Gastroesophageal sphincter (tissue), 4 donors: ENCODE measurements at regions not wholly inside any gene's neighbourhood (a gene's known extent, or its start where the extent isn't known, plus 50 kb on each side); places are given as distances from the start of the nearest gene placed in this dataset.

ENCODE experiments used
- ATAC-seq: fragments of 150-250 bp; one replicate; pipeline ENCODE4 v1.9.1; 2016; ENCODE audit warnings: mild to moderate bottlenecking, moderate library complexity
- H3K27ac ChIP-seq, 4 donors: fragments of 200-600 bp; sonication (generic) in 3 of 4; 1 replicate in 3 of 4; 2 replicates in 1 of 4; pipeline ENCODE4 v1.5.1; 2016 to 2019
- H3K27me3 ChIP-seq: fragments of 200-600 bp; sonication (generic); one replicate; pipeline ENCODE4 v1.5.1; 2019
- H3K36me3 ChIP-seq, 2 donors: fragments of 200-600 bp; sonication (generic); one replicate each; pipeline ENCODE4 v1.5.1; 2019; ENCODE audit warnings: control low read depth in 1 of 2
- H3K4me1 ChIP-seq, 3 donors: fragments of 200-600 bp; sonication (generic); 1 replicate in 2 of 3; 2 replicates in 1 of 3; pipeline ENCODE4 v1.5.1; 2016 to 2019; ENCODE audit warnings: control low read depth in 2 of 3
- H3K4me3 ChIP-seq, 2 donors: fragments of 200-600 bp; sonication (generic); one replicate each; pipeline ENCODE4 v1.5.1; 2019; ENCODE audit warnings: mild to moderate bottlenecking in 1 of 2, moderate library complexity in 1 of 2
- H3K9me3 ChIP-seq, 3 donors: fragments of 200-600 bp; sonication (generic); one replicate each; pipeline ENCODE4 v1.5.1; 2017 to 2019; ENCODE audit warnings: control low read depth in 2 of 3
- CTCF ChIP-seq, 4 experiments: fragments of 200-600 bp in 2 of 4; fragments of 450-650 bp in 2 of 4; sonication (generic) in 1 of 4; IDR thresholded peaks; one replicate each; pipeline ENCODE4 v1.5.1; 2017 to 2019; ENCODE audit warnings: antibody characterized with exemption in 4 of 4, mild to moderate bottlenecking in 2 of 4, moderate library complexity in 2 of 4
- EP300 ChIP-seq: sonication (generic); formaldehyde crosslinking; IDR thresholded peaks from one replicate; pipeline ENCODE4 v1.6.1; 2017; ENCODE audit warnings: antibody characterized with exemption, mild to moderate bottlenecking
- POLR2A ChIP-seq, 2 donors: fragments of 450-650 bp; IDR thresholded peaks; one replicate each; pipeline ENCODE4 v1.6.1; 2017; ENCODE audit warnings: antibody characterized with exemption in 2 of 2, mild to moderate bottlenecking in 2 of 2, moderate library complexity in 1 of 2
- POLR2AphosphoS5 ChIP-seq: sonication (generic); formaldehyde crosslinking; IDR thresholded peaks from one replicate; pipeline ENCODE4 v1.6.1; 2017; ENCODE audit warnings: antibody characterized with exemption
- WGBS, 2 donors: methylation state at CpG; one replicate each; pipeline ENCODE4 v1.1.5; 2018; ENCODE audit warnings: low coverage in 1 of 2; 5-methylcytosine and 5-hydroxymethylcytosine counted together

GRCh38 chr7:51457079-51457478 is 140.5 kb upstream of the COBL start:
- Histone ChIP-seq H3K27ac (no peak overlapping the region), H3K4me3 (no peak overlapping the region), H3K4me1 (peaks cover 0 to 21% (median 0%) of the 10 kb centered on the region in 3 donors), H3K27me3 (no peaks in the 10 kb centered on the region), H3K36me3 (no peaks in the 10 kb centered on the region), H3K9me3 (no peaks in the 10 kb centered on the region)
- TF ChIP-seq POLR2AphosphoS5: no peak
- TF ChIP-seq POLR2A (IDR thresholded peaks at IDR 0.05): no peak
- no peak for TF ChIP-seq EP300
- TF ChIP-seq CTCF (IDR thresholded peaks at IDR 0.05): no peak
- ATAC-seq: no peak
- WGBS, 2 donors: 76 to 84% methylated on average over 4 to 5 of the region's 5 CpGs

GRCh38 chr7:51456431-51457060 is 139.9 kb upstream of the COBL start:
- Histone ChIP-seq H3K27me3 (no peaks in the 10 kb centered on the region), H3K4me3 (no peak overlapping the region), H3K27ac (no peak overlapping the region), H3K9me3 (no peaks in the 10 kb centered on the region), H3K36me3 (no peaks in the 10 kb centered on the region), H3K4me1 (peaks cover 0 to 24% (median 0%) of the 10 kb centered on the region in 3 donors)
- ATAC-seq: no peak
- TF ChIP-seq EP300 (no peak), CTCF (IDR thresholded peaks at IDR 0.05) (no peak), POLR2A (IDR thresholded peaks at IDR 0.05) (no peak), POLR2AphosphoS5 (no peak)
- WGBS, 2 donors: 56 to 69% methylated on average over 2 of the region's 2 CpGs

- TF ChIP-seq EP300 (no peak), POLR2AphosphoS5 (no peak), POLR2A (IDR thresholded peaks at IDR 0.05) (no peak), CTCF (IDR thresholded peaks at IDR 0.05) (no peak)
- no peak for ATAC-seq
- WGBS, 2 donors: 34 to 43% methylated on average over 6 of the region's 6 CpGs
These were observed 139.3 kb upstream of the COBL start for GRCh38 chr7:51455948-51456347.

GRCh38 chr7:51455513-51455912 is 138.9 kb upstream of the COBL start:
- H3K4me3 ChIP-seq: no peak overlapping the region
- no peaks in the 10 kb centered on the region for H3K27me3 ChIP-seq
- WGBS, 2 donors: 72 to 80% methylated on average over 2 to 3 of the region's 3 CpGs
- no peaks in the 10 kb centered on the region for H3K36me3 ChIP-seq
- H3K4me1 ChIP-seq: peaks cover 0 to 18% (median 0%) of the 10 kb centered on the region in 3 donors
- no peak for TF ChIP-seq EP300
- TF ChIP-seq POLR2AphosphoS5: no peak
- TF ChIP-seq POLR2A (IDR thresholded peaks at IDR 0.05): no peak
- TF ChIP-seq CTCF (IDR thresholded peaks at IDR 0.05): no peak
- ATAC-seq: no peak
- H3K9me3 ChIP-seq: no peaks in the 10 kb centered on the region
- H3K27ac ChIP-seq: no peak overlapping the region

More at GRCh38 chr7:51455948-51456347, 139.3 kb upstream of the COBL start:
- Histone ChIP-seq H3K4me3 (no peak overlapping the region), H3K4me1 (peaks cover 0 to 22% (median 0%) of the 10 kb centered on the region in 3 donors), H3K27ac (no peak overlapping the region), H3K9me3 (no peaks in the 10 kb centered on the region), H3K27me3 (no peaks in the 10 kb centered on the region), H3K36me3 (no peaks in the 10 kb centered on the region)

GRCh38 chr7:51455086-51455485 is 138.5 kb upstream of the COBL start:
- Histone ChIP-seq H3K36me3 (no peaks in the 10 kb centered on the region), H3K27ac (no peak overlapping the region), H3K9me3 (no peaks in the 10 kb centered on the region), H3K27me3 (no peaks in the 10 kb centered on the region), H3K4me1 (peaks cover 0 to 15% (median 0%) of the 10 kb centered on the region in 3 donors), H3K4me3 (no peak overlapping the region)
- ATAC-seq: no peak
- TF ChIP-seq CTCF (IDR thresholded peaks at IDR 0.05) (no peak), POLR2A (IDR thresholded peaks at IDR 0.05) (no peak), EP300 (no peak), POLR2AphosphoS5 (no peak)
- WGBS, 2 donors: 83 to 86% methylated on average over 3 of the region's 3 CpGs
